Stimulated activated CD4-positive, alpha-beta T cell treated with anti-CD3 and anti-CD28 coated beads, Interleukin-4, amount 100 ng/mL, for 4 hours (primary cell): ENCODE measurements at regions not wholly inside any gene's neighbourhood (a gene's known extent, or its start where the extent isn't known, plus 50 kb on each side); places are given as distances from the start of the nearest gene placed in this dataset.

Experiments used
- DNase-seq, 2 experiments: peaks; one replicate each; pipeline ENCODE4 v3.0.0-alpha.2; 2020

DNA sequence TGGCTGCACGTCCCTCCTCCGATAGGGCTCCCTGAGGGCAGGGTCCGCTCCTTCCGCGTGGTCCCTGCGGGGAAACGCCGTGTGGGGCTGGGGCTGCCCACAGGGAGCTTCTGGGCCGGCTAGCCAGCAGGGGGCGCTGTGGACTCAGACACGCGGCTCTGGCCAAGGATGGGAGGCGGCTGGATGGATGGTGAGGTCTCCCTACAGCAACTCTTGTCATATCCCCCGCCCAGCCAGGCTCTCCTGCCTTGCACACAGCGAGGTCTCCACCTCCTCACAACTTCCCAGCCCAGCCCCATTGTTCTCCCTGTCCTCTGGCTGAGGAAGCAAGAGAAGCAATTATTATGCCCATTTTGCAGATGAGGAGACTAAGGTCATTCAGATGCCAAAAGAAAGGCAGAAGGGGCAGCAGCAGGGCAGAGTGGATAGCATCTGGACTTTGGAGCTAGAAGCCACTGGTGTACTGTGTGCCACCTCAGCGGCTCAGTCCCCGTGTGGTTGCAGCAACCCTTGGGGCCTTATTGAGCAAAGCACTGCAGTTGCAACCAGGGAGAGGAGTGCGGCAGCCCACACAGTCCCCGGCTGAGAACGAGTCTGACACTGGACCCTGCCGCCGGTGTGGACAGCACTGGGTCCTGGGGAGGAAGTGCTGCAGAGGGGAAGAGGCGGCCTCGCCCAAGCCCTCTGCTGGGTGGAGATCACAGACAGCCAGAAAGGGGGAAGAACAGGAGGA lies 99.0 kb downstream of the ZFP36L2 start:
- DNase-seq: peak; percentile 79 to 94

DNA sequence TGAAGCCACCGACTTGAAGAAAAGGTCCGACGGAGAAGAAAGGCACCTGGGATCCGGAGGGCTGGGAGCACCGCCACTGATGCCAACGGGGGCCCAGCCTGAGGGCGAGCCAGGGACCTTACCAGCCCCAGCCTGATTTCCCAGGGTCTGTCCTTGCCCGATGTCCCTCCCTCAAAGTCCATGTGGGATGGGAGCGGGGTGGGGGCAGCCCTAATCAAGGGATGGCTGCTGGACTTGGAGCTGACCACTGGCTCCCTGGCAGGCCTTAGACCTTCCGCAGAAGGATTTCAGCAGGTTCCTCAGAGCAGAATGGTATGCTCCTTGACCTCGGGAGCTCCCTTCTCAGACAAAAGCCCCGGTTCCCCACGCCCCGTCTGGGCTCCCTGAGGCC lies 99.6 kb downstream of the ZFP36L2 start:
- DNase-seq: no peak

GRCh38 chr2:43125090-43125998 lies 101.1 kb downstream of the ZFP36L2 start:
- DNase-seq: no peak

DNA sequence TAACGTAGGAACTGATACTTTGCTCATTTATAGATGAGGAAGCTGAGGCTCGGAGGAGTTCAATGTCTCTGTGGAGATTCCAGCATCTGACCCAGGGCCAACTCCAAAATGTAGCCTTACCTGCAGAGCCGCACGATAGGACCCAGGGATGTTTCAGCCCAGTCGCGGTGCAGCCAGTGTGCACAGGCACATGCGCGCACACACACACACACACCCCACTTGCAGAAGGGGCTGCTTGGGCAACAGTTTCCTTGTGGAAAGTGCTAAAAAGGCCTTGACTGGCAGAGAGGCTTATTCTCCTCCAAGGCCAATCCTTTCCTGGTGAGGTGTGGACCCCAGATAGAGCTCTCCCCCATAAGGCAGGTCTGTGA lies 101.7 kb downstream of the ZFP36L2 start:
- no peak for DNase-seq

DNA sequence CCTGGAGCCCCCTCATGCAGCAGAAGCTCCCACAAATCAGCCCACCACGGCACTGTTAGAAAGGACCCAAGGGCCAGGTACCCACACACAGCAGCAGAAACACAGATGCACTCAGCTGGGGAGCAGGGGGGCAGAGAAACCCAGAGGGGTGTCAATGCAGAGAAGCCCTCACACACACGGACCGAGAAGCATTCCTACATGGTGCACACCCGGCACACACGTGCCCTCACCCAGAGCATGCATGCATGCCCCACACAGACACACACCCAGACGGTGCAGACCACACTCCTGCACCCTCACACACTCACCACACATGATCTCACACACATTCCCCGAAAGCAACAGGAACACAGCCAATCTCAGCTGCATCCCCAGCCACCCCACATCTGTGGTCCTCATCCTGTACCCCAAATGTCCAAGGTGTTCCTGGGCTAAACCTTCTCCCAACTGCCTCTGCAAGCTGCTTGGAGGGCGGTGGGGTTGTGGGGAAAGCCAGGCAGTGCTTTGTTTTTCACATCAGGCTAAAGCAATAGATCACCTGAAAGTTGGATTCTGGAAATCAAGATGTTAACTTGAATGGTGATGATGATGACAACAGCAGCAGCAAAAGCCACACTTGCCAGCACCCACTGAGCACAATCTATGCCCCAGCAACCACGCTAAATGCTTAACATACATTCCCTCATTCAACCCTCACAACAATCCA lies 102.3 kb downstream of the ZFP36L2 start:
- no peak for DNase-seq

DNA sequence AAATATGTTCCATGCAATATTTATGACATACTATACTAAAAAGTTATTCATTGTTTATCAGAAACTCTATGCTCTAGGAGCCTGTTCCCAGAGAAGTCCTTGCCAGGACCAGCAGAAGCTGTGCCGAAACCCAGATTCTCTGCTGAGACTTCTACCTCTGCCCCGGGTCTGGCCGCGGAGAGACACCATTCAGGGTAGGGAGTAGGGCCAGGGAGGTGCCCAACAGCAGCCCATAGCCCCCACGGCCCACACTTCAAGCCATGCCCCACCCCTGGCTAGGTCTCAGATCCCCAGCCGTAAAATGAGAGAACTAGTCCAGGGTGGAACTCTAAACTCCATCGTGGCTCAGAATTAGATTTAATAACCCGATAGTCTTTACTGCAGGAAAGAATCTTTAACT lies 102.9 kb downstream of the ZFP36L2 start:
- no peak for DNase-seq

DNA sequence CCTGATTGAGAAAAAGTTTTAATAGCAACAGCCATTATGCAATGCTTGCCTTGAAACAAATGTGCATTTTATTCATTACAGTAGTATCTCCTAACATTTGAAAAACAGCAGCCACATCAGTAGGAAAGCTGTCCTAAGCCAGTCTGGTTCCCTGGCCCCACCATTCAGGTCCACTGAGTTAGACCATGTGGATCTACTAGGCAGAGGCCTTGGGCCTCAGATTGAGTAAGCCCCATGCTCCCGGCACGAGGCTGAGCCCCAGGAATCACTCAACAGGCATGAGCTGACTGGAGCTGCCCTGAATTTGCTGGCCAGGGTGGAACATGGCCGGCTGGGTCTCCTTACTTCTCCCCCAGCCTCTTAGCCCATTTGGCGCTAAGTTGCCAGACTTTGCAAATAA lies 103.4 kb downstream of the ZFP36L2 start:
- no peak for DNase-seq

DNA sequence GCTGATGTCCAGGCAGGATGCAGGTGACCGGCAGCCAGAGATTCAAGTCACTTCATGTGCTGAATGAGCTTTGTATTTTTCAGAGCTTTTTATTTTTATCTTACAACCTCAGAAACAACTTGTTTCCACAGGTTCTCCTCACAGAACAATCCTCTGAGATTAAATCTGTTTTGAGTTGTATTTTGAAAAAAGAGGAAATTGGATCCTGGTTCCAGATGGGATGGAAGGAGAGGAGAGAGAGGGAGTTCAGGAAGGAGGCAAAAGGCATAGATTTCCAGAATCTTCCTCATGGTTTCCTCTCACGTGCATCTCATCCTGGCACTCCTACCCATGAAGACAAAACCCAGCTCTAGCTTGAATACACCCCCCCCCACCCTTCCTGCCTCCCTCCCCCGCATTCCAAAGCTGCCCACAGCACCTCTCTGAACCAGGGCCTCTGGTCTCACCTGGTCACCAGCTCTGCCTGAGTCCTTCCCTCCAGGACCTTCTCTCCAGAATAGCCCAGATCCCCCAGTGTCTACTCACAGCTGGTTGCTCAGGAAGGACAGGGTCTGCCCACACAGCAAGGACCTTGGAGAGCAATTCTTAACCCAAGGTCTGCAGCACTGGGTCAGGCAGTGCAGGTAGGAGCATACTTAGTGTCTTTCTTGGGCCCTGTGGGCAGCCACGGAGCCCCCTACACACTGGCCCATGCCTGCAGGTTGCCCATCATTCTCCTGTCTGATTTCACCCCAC lies 104.7 kb downstream of the ZFP36L2 start:
- no peak for DNase-seq

DNA sequence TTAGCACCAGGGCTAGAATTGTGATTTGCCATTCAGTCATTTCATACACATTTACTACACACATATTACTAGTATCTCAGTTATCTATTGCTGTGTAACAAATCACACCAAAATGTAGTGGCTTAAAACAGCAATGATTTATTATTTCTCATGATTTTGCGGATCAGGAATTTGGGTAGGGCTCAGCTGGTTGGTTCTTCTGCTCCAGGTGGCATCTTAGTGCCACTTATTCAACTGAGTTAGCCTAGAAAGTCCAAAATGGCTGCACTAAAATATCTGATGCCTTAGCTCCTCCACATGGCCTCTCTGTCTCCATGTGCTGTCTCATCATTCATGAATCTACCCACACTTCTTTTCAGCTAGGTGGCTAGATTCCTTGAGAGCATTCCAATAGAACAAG lies 107.1 kb downstream of the ZFP36L2 start:
- DNase-seq: no peak

DNA sequence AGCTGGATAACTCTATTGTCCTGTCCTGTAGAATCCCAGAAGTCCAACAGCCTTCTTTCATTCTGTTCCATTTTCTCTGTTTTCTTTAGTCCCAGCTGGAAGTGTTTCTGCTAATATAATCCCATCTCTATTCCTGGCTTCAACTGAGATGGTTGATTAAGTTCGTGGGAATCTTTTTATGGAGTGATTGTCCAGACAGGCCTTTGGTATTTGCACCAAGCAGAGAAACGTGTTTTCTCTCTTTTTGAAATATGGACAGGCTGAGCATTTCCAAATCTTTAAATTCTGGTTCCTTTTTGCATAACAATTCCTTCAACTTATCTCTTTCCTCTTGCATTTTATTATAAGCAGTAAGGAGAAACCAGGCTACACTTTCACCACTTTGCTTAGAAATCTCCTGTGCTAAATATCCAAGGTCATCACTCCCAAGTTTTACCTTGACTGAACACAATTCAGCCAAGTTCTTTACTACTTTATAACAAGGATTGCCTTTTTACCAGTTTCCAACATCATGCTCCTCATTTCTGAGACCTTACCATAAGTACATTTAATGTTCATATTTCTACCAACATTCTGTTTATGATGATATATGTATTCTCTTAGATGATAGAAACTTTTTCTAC lies 108.8 kb downstream of the ZFP36L2 start:
- no peak for DNase-seq

GRCh38 chr2:43116988-43117387 lies 109.4 kb downstream of the ZFP36L2 start:
- no peak for DNase-seq

- no peak for DNase-seq
Observed at GRCh38 chr2:43115881-43116280, 110.5 kb downstream of the ZFP36L2 start.

DNA sequence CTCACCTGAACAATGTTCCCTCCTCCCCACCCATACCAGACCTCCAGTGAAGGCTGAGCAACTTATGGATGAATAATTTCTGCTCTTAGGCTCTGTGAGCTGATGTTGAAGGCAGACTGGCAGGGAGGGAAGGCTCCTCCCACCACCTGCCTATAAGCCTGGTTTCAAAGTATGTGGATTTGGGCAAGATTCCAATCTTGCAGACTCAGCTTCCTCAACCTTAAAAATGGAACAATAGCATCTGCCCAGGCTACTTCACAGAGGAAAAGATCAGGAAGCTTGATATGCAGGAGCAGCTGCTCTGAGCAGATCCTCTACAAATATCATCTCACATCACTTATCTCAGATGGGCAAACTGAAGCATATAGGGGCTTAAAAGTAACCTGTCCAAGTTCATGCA lies 112.2 kb downstream of the ZFP36L2 start:
- no peak for DNase-seq

- no peak for DNase-seq
Observed at GRCh38 chr2:43111788-43112554, 114.4 kb downstream of the ZFP36L2 start.

DNA sequence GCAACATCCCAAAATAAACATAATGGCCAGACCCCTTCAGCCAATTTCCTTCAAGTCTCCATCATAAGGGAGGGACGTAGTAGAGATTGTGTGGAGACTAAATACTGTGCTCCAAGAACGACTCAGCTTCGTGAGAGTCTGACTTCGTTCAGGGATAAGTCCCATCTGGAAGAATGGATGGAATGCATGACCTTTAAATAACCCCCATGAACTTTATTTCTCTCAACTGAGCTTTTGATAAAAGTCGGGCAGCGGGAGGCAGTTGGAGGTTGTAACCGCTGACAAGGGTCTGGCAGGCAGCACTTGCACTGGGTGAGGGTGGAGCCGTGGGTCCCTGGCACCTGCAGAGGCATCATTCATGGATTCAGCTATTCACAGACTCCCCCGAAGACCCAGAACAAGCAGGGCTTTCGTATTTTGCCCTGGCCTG lies 115.9 kb downstream of the ZFP36L2 start:
- no peak for DNase-seq

DNA sequence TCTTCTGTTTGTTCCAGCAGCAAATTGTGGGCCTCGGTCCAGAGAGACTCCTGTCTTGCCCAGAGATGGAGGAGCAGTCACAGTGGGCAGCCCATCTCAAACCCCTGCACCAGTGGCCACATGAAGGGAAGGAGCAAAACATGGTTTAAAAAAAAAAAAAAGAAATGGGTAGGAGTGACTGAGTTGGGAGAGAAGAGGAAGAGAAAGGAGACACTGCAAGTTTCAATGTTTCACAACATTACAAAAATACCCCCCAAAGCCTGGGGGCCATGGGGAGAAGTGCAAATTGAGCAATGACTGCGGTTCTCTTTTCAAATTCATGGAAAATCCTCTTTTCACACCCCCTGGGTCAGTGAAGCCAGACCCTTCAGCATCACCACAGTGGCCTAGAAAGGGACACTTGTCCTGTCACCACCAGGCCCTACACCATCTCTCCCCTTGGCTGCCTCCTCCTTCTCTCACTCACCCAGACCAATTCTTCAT lies 117.1 kb downstream of the ZFP36L2 start:
- no peak for DNase-seq

DNA sequence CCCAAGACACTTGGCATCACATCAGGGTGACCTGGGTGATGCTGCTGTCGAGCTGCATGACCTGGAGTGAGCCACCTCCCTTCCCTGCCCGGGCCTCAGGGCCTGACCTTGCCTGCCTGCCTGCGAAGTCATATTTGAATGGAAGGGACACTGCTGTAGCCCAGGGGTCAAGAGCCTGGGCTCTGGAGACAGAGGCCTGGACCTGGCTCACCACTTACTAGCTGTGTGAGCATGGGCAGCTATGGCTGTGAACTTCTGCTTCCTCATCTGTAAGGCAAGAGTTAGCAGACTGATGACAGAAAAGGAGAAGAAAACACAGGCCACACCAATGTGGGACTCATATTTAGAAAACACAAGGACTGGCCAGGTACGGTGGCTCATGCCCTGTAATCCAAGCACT lies 118.7 kb downstream of the ZFP36L2 start:
- DNase-seq: no peak

GRCh38 chr2:43106559-43107527 lies 119.6 kb downstream of the ZFP36L2 start:
- DNase-seq: no peak

GRCh38 chr2:43105586-43106558 lies 120.5 kb downstream of the ZFP36L2 start:
- DNase-seq: no peak
